LoVo (cell line): ENCODE measurements at regions not wholly inside any gene's neighbourhood (a gene's known extent, or its start where the extent isn't known, plus 50 kb on each side); places are given as distances from the start of the nearest gene placed in this dataset.
"Not testable (repeated sequence)": the region's sequence is repeated elsewhere in the genome, so short reads cannot be mapped to it uniquely, and the experiment has no call there.

ENCODE experiments used
- DNase-seq: peaks from one replicate; pipeline ENCODE4 v3.0.0-alpha.2; 2016; ENCODE audit warnings: low spot score

- DNase-seq = not testable (repeated sequence)
These were observed 362.6 kb upstream of the GOT2 start for GRCh38 chr16:59096682-59097081.

DNA sequence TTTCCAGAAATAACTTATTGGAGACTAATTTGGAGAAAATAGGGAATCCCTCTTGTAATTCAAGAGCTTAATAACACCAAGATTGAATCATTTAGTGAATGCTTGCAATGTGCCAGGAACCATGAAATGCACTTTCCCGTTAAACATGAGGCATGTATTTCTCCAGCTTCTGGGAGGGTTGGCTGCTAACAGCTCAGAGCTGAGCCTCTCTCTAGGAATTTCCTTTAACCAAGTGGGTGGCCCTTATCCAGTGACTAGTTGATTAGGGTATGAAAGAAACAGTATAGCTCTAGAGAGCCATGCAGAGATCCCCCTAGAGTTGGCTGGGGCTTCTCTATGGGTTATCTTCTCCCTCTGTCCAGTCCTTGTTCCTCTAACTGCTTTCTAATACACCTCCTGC lies 356.4 kb upstream of the GOT2 start:
- no peak for DNase-seq

- no peak for DNase-seq
These were observed 354.3 kb upstream of the GOT2 start for GRCh38 chr16:59088431-59088830.

DNA sequence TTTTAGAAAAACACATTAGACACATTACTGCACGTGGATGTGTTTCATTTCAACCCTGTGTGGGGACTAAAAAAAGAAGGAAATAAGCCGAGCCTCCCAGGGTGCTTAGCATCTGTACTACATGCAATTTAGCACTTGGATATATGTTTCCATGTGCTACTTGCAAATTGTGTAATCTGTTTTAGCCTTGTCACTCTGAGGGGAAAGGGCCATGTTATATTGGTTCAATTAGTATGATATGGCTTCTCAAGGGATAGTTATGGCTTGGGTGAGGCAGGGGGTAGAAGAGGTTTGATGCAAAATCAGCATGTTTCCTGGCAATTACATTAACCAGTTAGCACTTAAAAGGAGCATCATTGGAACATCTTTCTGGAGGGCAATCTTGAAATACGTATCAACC lies 353.5 kb upstream of the GOT2 start:
- DNase-seq = no peak

- no peak for DNase-seq
These were observed 333.1 kb upstream of the GOT2 start for GRCh38 chr16:59067205-59067604.

DNA sequence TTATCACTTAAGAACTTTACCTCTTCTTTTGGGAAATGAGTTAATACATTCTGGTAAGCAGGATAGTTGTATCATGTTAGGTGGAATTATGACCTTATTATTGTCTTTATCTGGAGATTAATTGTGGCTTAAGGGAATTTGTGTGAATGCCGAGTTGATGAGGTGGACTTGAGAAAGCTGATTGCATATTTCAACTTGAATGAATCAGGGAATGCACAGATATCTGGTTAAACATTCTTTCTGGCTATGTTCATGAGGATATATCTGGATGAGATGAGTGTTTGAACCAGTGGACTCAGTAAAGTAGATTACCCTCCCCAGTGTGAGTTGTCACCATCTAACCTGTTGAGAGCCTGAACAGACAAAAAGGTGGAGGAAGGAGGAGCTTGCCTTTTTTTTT lies 326.1 kb upstream of the GOT2 start:
- no peak for DNase-seq

GRCh38 chr16:59058250-59058649 lies 324.1 kb upstream of the GOT2 start:
- DNase-seq = no peak

- no peak for DNase-seq
These were observed 319.8 kb upstream of the GOT2 start for GRCh38 chr16:59053911-59054310.

DNA sequence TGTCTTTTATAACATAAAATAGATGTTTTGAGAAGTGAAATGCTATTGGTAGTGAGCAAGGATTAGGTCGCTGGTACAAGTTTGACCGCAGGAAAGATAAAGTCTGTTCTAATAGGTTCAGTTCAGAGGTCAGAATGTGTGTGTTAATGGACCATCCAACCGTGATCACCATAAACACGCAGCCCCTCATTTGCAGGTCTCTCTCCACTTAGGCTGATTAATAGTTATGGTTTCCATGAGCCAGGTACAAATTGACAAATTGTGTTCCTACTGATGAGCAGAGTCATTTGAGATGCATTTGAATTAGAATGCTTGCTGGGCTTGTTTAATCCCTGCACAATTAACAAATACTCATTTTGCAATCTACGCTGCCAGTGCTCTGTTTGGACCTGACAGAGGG lies 318.1 kb upstream of the GOT2 start:
- DNase-seq = no peak

- DNase-seq = no peak
These were observed 314.8 kb upstream of the GOT2 start for GRCh38 chr16:59048876-59049275.

DNA sequence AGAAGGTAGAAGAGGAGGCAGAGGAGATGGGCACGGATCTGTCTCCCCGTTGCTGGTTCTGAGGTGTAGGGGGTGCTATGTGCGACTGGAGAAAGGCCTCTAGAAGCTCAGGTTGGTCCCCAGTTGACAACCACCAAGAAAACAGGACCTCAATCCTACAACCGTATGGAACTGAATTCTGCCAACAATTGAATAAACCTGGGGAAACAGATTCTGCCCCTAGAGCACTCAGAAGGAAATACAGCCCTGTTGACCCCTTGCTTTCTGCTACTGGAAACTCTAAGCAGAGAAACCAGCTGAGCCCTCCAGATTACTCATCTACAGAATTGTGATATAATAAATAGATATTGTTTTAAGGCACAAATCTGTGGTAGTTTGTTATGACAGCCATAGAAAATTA lies 313.0 kb upstream of the GOT2 start:
- no peak for DNase-seq

- no peak for DNase-seq
These were observed 312.2 kb upstream of the GOT2 start for GRCh38 chr16:59046335-59046734.

- no peak for DNase-seq
These were observed 311.4 kb upstream of the GOT2 start for GRCh38 chr16:59045501-59045900.

GRCh38 chr16:59044616-59045015 lies 310.5 kb upstream of the GOT2 start:
- no peak for DNase-seq

DNA sequence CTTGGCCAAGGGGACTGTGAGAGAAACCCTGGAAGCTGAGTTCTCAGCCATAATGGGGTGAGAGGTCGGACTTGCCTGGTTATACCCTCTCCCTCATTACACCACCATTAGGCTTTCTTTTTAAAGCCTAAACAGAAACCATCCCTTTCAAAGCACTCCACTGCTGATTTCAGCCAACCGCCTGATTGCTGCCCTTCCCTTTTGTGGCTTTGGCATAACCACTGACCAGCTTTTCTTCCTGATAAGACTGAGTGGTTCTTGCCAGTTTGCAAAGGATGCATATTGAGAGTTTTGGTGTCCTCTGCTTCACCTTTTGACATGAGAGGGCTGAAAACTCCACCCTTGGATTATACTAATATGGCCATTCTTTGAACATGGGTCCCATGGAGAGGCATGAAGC lies 308.2 kb upstream of the GOT2 start:
- no peak for DNase-seq

- no peak for DNase-seq
These were observed 305.1 kb upstream of the GOT2 start for GRCh38 chr16:59039066-59039720.

DNA sequence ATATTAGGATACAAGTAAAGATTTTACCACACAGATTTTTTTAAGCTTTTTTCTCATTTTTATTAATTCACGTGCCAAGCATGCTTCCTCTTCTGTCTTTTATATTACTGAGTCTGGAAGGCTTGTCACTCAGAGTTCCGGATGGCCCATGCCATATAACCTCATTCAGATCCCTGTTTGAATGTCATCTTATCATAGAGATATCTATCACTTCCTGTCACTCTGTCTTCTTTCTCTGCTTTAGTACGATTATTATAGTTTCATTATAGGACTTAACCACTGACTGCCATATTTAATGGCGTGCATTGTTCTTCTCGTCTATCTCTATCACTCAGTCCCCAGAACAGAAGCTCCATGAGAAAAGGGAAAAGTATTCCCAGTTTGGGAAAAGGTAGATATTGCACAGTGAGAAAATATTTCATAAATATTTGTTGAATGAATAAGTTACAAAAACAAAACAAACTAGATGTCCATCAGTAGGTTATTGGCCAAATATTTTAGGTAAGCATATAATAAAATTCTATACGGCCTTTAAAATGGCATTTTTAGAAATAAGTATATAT lies 296.9 kb upstream of the GOT2 start:
- DNase-seq = no peak

DNA sequence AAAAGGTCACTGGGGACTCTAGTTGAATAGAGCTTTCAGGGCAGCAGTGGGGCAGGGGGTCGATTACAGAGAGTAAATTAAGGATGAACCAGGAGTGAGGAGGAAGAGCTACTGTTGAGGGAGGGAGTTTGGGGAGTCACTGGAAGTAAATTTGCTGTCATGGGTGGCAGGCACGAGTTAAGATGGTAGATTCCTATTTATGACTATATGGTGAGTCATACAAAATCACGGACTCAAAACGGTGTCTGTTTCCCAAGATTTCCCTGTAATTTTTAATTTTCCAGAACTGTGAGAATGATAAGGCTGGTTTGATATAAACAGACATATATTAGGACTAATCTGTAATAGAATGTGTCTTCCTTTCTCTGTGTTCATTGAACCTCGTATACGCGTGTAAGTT lies 287.6 kb upstream of the GOT2 start:
- DNase-seq = no peak

- DNase-seq = no peak
These were observed 279.8 kb upstream of the GOT2 start for GRCh38 chr16:59013930-59014329.

DNA sequence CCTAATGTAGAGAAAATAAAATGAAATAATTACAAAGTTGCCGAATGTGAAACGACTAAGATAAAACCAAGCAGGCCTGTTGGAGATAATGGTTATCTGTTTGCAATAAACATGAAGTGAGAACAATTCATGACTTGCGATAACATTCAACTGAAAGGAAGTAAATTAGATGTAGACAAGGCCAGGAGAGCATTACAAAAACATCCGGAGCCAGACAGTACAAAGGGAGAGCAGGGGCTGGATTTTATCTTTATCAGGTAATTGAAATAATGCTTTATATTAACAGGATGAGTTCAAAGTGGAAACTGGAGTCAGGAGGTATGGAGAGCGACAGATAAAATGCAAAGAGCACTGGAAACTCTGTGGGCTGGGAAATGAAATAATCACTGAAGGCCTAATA lies 265.6 kb upstream of the GOT2 start:
- no peak for DNase-seq

GRCh38 chr16:58992755-58993154 lies 258.6 kb upstream of the GOT2 start:
- not testable (repeated sequence) for DNase-seq

- DNase-seq = not testable (repeated sequence)
These were observed 249.3 kb upstream of the GOT2 start for GRCh38 chr16:58983181-58983965.

- DNase-seq = no peak
These were observed 236.7 kb upstream of the GOT2 start for GRCh38 chr16:58970775-58971174.

DNA sequence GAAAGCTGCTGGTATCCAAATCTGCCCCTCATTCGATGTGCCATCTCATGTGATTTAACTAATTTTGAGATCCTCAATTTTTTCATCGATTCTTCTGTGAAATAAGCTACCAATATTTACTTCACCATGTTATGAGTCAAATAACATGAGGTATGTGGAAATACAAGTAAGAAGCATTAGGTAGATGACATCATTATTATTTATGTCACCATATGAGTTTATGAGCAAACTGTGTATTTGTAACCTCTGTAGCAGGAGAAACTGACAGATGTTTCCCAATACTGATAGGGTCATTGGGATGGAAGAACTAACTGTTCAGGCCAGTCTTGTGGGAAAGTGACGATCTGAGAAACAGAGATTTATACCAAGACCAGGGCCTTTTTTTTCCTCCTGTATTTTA lies 229.4 kb upstream of the GOT2 start:
- DNase-seq = no peak
